ENCODE measurements at regions not wholly inside any gene's neighbourhood (a gene's known extent, or its start where the extent isn't known, plus 50 kb on each side); places are given as distances from the start of the nearest gene placed in this dataset.

DNA sequence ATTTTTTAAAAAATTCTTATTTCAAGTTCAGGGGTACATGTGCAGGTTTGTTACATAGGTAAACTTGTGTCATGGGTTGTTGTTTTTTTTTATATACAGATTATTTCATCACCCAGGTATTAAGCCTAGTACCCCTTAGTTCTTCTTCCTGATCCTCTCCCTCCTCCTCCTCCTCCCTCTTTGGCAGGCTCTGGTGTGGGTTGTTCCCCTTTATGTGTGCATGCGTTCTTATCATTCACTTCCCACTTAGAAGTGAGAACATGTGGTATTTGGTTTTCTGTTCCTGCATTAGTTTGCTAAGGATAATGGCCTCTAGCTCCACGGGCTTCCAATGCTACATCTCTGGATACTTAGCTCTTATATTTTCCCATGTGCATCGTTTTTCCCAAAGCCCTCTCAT is 404.4 kb downstream of the HAPSTR1 start:
- no peak overlapping the region for H3K4me3 Mint-ChIP-seq
- no peaks in the 10 kb centered on the region; the same call in 1 of the 2 replicates for H3K27me3 Mint-ChIP-seq (ENCODE audit: low read depth)
- H3K4me1 Mint-ChIP-seq, result peaks cover 16% of the 10 kb centered on the region
- ChIA-PET POLR2A (no interaction called here), CTCF (no interaction called here)
- DNase-seq (ENCODE audit: low spot score) (no peak), ATAC-seq (no peak)
- no peak overlapping the region for H3K27ac Mint-ChIP-seq
- peaks cover 9% of the 10 kb centered on the region for H3K36me3 Mint-ChIP-seq
- TF ChIP-seq, protein P1, sequence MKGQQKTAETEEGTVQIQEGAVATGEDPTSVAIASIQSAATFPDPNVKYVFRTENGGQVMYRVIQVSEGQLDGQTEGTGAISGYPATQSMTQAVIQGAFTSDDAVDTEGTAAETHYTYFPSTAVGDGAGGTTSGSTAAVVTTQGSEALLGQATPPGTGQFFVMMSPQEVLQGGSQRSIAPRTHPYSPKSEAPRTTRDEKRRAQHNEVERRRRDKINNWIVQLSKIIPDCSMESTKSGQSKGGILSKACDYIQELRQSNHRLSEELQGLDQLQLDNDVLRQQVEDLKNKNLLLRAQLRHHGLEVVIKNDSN (CRISPR knock-in tag; IDR thresholded peaks at IDR 0.05), result no peak
- TF ChIP-seq FOXK1 (CRISPR knock-in tag; IDR thresholded peaks at IDR 0.05), result no peak
- H3K9me3 Mint-ChIP-seq, result peaks cover 18% of the 10 kb centered on the region

DNA sequence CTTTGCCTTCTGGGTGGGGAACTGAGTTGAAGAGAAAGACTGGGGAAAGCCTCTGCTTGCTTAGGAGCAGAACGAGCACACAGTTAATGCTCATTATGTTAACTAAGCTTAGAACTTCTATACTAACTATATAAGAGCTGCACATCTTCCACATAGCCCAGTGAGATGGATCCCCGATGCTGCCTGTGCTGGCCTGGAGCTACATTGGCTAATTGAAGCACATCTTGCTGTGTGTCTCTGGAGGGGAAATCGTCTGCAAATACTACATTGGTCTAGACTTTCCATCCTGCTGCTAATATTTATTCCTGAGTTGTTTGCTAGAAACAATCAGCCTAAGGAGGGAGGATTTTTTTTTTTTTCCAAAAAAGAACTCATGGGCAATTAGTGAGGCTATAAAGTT is 406.3 kb downstream of the HAPSTR1 start:
- H3K36me3 Mint-ChIP-seq, result peaks cover 5% of the 10 kb centered on the region
- peaks cover 24% of the 10 kb centered on the region for H3K4me1 Mint-ChIP-seq
- ATAC-seq (no peak), DNase-seq (ENCODE audit: low spot score) (no peak)
- H3K27me3 Mint-ChIP-seq (ENCODE audit: low read depth), result no peaks in the 10 kb centered on the region; the same call in 1 of the 2 replicates
- TF ChIP-seq GTF2I (CRISPR knock-in tag; conservative IDR thresholded peaks at IDR 0.05) (no peak), NFYB (CRISPR knock-in tag; conservative IDR thresholded peaks at IDR 0.05; ENCODE audit: low read depth) (no peak), ZBTB21 (CRISPR knock-in tag; IDR thresholded peaks at IDR 0.05; ENCODE audit: borderline replicate concordance) (no peak), ZNF416 (CRISPR knock-in tag; IDR thresholded peaks at IDR 0.05) (no peak), CBFB (CRISPR knock-in tag; IDR thresholded peaks at IDR 0.05; ENCODE audit: low read depth) (no peak), NFATC4 (CRISPR knock-in tag; IDR thresholded peaks at IDR 0.05) (no peak), NR2C2 (CRISPR knock-in tag; IDR thresholded peaks at IDR 0.05) (no peak)
- TF ChIP-seq, protein P2, sequence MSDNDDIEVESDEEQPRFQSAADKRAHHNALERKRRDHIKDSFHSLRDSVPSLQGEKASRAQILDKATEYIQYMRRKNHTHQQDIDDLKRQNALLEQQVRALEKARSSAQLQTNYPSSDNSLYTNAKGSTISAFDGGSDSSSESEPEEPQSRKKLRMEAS (CRISPR knock-in tag; IDR thresholded peaks at IDR 0.05), result no peak
- TF ChIP-seq, protein P3, sequence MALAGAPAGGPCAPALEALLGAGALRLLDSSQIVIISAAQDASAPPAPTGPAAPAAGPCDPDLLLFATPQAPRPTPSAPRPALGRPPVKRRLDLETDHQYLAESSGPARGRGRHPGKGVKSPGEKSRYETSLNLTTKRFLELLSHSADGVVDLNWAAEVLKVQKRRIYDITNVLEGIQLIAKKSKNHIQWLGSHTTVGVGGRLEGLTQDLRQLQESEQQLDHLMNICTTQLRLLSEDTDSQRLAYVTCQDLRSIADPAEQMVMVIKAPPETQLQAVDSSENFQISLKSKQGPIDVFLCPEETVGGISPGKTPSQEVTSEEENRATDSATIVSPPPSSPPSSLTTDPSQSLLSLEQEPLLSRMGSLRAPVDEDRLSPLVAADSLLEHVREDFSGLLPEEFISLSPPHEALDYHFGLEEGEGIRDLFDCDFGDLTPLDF (CRISPR knock-in tag; IDR thresholded peaks at IDR 0.05), result no peak
- H3K27ac Mint-ChIP-seq, result no peak overlapping the region
- no peak overlapping the region for H3K4me3 Mint-ChIP-seq
- POLR2A ChIA-PET, result no interaction called here
- H3K9me3 Mint-ChIP-seq, result peaks cover 14% of the 10 kb centered on the region
- CTCF ChIA-PET, result interaction anchor here (0.7 kb wide), 2 partner anchors 44 to 273 kb away, joined by 3 read pairs; no protein-coding TSS in a partner anchor

DNA sequence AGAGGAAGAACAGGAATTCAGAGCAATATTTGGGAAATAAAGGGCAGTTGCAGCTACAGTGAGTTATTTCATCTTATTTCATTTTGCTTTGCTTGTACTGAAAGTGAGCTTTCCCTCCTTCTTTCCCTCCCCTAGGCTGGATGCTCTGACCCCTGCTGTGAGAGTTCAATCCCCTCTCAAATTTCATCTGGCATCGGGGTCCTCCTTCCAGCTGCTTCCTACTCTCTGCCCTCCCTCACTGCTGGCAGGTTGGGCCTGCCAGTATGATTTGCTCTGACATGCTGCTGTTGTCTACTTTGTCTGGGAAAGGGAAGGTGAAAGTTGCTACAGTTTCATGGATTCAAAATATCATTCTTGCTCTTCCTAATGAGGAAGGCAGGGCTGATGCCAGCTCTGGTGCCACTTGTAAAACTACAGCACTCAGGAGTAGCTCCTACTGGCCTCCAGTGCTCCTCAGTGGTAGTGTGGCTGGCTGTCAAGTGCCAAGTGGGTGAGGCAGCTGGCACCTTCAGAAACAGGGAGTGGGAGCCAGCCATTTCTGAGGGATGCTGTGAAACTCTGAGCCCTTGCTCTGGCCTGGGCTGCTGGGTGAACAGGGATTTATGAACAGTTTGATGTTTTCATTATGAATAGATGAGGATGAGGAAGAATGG is 408.6 kb downstream of the HAPSTR1 start:
- DNase-seq (ENCODE audit: low spot score) (peak; percentile 54), ATAC-seq (peak; percentile 67)
- H3K27me3 Mint-ChIP-seq (ENCODE audit: low read depth), result no peaks in the 10 kb centered on the region; the same call in 1 of the 2 replicates
- TF ChIP-seq KAT7 (CRISPR knock-in tag; IDR thresholded peaks at IDR 0.05; ENCODE audit: borderline replicate concordance), result no peak
- TF ChIP-seq, protein P4, sequence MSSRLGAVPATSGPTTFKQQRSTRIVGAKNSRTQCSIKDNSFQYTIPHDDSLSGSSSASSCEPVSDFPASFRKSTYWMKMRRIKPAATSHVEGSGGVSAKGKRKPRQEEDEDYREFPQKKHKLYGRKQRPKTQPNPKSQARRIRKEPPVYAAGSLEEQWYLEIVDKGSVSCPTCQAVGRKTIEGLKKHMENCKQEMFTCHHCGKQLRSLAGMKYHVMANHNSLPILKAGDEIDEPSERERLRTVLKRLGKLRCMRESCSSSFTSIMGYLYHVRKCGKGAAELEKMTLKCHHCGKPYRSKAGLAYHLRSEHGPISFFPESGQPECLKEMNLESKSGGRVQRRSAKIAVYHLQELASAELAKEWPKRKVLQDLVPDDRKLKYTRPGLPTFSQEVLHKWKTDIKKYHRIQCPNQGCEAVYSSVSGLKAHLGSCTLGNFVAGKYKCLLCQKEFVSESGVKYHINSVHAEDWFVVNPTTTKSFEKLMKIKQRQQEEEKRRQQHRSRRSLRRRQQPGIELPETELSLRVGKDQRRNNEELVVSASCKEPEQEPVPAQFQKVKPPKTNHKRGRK (CRISPR knock-in tag; IDR thresholded peaks at IDR 0.05; ENCODE audit: borderline replicate concordance), result no peak
- TF ChIP-seq, protein P5, sequence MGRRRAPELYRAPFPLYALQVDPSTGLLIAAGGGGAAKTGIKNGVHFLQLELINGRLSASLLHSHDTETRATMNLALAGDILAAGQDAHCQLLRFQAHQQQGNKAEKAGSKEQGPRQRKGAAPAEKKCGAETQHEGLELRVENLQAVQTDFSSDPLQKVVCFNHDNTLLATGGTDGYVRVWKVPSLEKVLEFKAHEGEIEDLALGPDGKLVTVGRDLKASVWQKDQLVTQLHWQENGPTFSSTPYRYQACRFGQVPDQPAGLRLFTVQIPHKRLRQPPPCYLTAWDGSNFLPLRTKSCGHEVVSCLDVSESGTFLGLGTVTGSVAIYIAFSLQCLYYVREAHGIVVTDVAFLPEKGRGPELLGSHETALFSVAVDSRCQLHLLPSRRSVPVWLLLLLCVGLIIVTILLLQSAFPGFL (CRISPR knock-in tag; IDR thresholded peaks at IDR 0.05; ENCODE audit: borderline replicate concordance), result no peak
- TF ChIP-seq FOXK1 (CRISPR knock-in tag; IDR thresholded peaks at IDR 0.05), result no peak
- no peak for TF ChIP-seq CREM (CRISPR knock-in tag; IDR thresholded peaks at IDR 0.05)
- TF ChIP-seq, protein P6, sequence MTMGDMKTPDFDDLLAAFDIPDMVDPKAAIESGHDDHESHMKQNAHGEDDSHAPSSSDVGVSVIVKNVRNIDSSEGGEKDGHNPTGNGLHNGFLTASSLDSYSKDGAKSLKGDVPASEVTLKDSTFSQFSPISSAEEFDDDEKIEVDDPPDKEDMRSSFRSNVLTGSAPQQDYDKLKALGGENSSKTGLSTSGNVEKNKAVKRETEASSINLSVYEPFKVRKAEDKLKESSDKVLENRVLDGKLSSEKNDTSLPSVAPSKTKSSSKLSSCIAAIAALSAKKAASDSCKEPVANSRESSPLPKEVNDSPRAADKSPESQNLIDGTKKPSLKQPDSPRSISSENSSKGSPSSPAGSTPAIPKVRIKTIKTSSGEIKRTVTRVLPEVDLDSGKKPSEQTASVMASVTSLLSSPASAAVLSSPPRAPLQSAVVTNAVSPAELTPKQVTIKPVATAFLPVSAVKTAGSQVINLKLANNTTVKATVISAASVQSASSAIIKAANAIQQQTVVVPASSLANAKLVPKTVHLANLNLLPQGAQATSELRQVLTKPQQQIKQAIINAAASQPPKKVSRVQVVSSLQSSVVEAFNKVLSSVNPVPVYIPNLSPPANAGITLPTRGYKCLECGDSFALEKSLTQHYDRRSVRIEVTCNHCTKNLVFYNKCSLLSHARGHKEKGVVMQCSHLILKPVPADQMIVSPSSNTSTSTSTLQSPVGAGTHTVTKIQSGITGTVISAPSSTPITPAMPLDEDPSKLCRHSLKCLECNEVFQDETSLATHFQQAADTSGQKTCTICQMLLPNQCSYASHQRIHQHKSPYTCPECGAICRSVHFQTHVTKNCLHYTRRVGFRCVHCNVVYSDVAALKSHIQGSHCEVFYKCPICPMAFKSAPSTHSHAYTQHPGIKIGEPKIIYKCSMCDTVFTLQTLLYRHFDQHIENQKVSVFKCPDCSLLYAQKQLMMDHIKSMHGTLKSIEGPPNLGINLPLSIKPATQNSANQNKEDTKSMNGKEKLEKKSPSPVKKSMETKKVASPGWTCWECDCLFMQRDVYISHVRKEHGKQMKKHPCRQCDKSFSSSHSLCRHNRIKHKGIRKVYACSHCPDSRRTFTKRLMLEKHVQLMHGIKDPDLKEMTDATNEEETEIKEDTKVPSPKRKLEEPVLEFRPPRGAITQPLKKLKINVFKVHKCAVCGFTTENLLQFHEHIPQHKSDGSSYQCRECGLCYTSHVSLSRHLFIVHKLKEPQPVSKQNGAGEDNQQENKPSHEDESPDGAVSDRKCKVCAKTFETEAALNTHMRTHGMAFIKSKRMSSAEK (CRISPR knock-in tag; IDR thresholded peaks at IDR 0.05; ENCODE audit: borderline replicate concordance), result no peak
- TF ChIP-seq NR2C2 (CRISPR knock-in tag; IDR thresholded peaks at IDR 0.05), result no peak
- no peak for TF ChIP-seq ATF1 (CRISPR knock-in tag; IDR thresholded peaks at IDR 0.05)
- no peak for TF ChIP-seq ZNF232 (CRISPR knock-in tag; IDR thresholded peaks at IDR 0.05)
- no peak for TF ChIP-seq NFE2L1 (CRISPR knock-in tag; IDR thresholded peaks at IDR 0.05)
- no peak for TF ChIP-seq ETV6 (CRISPR knock-in tag; IDR thresholded peaks at IDR 0.05)
- TF ChIP-seq TP53 (CRISPR knock-in tag; IDR thresholded peaks at IDR 0.05), result no peak

More for the DNA sequence above, 408.6 kb downstream of the HAPSTR1 start:
- POLR2A ChIA-PET, result no interaction called here
- H3K27ac Mint-ChIP-seq, result no peak overlapping the region
- CTCF ChIA-PET, result no interaction called here
- H3K9me3 Mint-ChIP-seq, result peaks cover 15% of the 10 kb centered on the region
- peaks cover 38% of the 10 kb centered on the region for H3K4me1 Mint-ChIP-seq
- H3K4me3 Mint-ChIP-seq, result no peak overlapping the region
- H3K36me3 Mint-ChIP-seq, result peaks cover 5% of the 10 kb centered on the region

Data from WTC11 (cell line).